ENCODE measurements at regions not wholly inside any gene's neighbourhood (a gene's known extent, or its start where the extent isn't known, plus 50 kb on each side); places are given as distances from the start of the nearest gene placed in this dataset.
"Not testable (repeated sequence)": the region's sequence is repeated elsewhere in the genome, so short reads cannot be mapped to it uniquely, and the experiment has no call there.

GRCh38 chrX:73962948-73963347 is 110.4 kb upstream of the XIST start:
- DNase-seq (ENCODE audit: low read depth in 1 of 2, low spot score in 1 of 2) = no peak
- TF ChIP-seq REST (IDR thresholded peaks at IDR 0.05; ENCODE audit: insufficient replicate concordance, low read depth) (no peak), POLR2AphosphoS5 (IDR thresholded peaks at IDR 0.05; ENCODE audit: low read depth) (no peak), GABPA (IDR thresholded peaks at IDR 0.05; ENCODE audit: low read depth) (no peak), SPI1 (IDR thresholded peaks at IDR 0.05; ENCODE audit: borderline replicate concordance, low read depth) (no peak), CTCF (IDR thresholded peaks at IDR 0.05; ENCODE audit: insufficient read depth, low read length) (no peak)
- Histone ChIP-seq H3K27me3 (ENCODE audit: insufficient read depth, poor library complexity, severe bottlenecking) (no peaks in the 10 kb centered on the region), H3K27ac (replicated peaks) (no peak overlapping the region), H3K4me3 (replicated peaks; ENCODE audit: insufficient read depth, low read length) (no peak overlapping the region)

- H3K27me3 ChIP-seq (ENCODE audit: insufficient read depth, poor library complexity, severe bottlenecking); H3K4me3 ChIP-seq (replicated peaks; ENCODE audit: insufficient read depth, low read length); H3K27ac ChIP-seq (replicated peaks); DNase-seq (ENCODE audit: low read depth in 1 of 2, low spot score in 1 of 2): not testable (repeated sequence)
Observed at GRCh38 chrX:73961867-73962266, 109.4 kb upstream of the XIST start.

- Histone ChIP-seq H3K4me3 (replicated peaks; ENCODE audit: insufficient read depth, low read length) (peak overlapping the region; percentile 60), H3K27me3 (ENCODE audit: insufficient read depth, poor library complexity, severe bottlenecking) (no peaks in the 10 kb centered on the region), H3K27ac (replicated peaks) (peak overlapping the region; percentile 86)
- no peak for TF ChIP-seq SPI1 (IDR thresholded peaks at IDR 0.05; ENCODE audit: borderline replicate concordance, low read depth)
- no peak for TF ChIP-seq POLR2AphosphoS5 (IDR thresholded peaks at IDR 0.05; ENCODE audit: low read depth)
- TF ChIP-seq REST (IDR thresholded peaks at IDR 0.05; ENCODE audit: insufficient replicate concordance, low read depth) = no peak
- TF ChIP-seq GABPA (IDR thresholded peaks at IDR 0.05; ENCODE audit: low read depth) = no peak
- no peak for TF ChIP-seq CTCF (IDR thresholded peaks at IDR 0.05; ENCODE audit: insufficient read depth, low read length)
- no peak for DNase-seq (ENCODE audit: low read depth in 1 of 2, low spot score in 1 of 2)
Observed at GRCh38 chrX:73944563-73944908, 92.0 kb upstream of the XIST start.

- peak; percentile 72 to 95 for DNase-seq (ENCODE audit: low read depth in 1 of 2, low spot score in 1 of 2)
- H3K27ac ChIP-seq (replicated peaks) = peak overlapping the region; percentile 86
- TF ChIP-seq REST (IDR thresholded peaks at IDR 0.05; ENCODE audit: insufficient replicate concordance, low read depth) = peak; percentile 47
- TF ChIP-seq SPI1 (IDR thresholded peaks at IDR 0.05; ENCODE audit: borderline replicate concordance, low read depth) = peak; percentile 91
- TF ChIP-seq CTCF (IDR thresholded peaks at IDR 0.05; ENCODE audit: insufficient read depth, low read length) = no peak
- peak; percentile 94 for TF ChIP-seq GABPA (IDR thresholded peaks at IDR 0.05; ENCODE audit: low read depth)
- peak; percentile 82 for TF ChIP-seq POLR2AphosphoS5 (IDR thresholded peaks at IDR 0.05; ENCODE audit: low read depth)
- H3K4me3 ChIP-seq (replicated peaks; ENCODE audit: insufficient read depth, low read length) = peak overlapping the region; percentile 60
- no peaks in the 10 kb centered on the region for H3K27me3 ChIP-seq (ENCODE audit: insufficient read depth, poor library complexity, severe bottlenecking)
Observed at GRCh38 chrX:73943693-73944562, 91.4 kb upstream of the XIST start.
